Tibial artery (tissue), 4 donors: ENCODE measurements at regions not wholly inside any gene's neighbourhood (a gene's known extent, or its start where the extent isn't known, plus 50 kb on each side); places are given as distances from the start of the nearest gene placed in this dataset.

Source experiments
- DNase-seq, 2 donors: peaks; one replicate each; pipeline ENCODE4 v3.0.0-alpha.2; 2019
- H3K27ac ChIP-seq, 2 donors: fragments of 200-600 bp; sonication (generic) in 1 of 2; 1 replicate in 1 of 2; 2 replicates in 1 of 2; pipeline ENCODE4 v1.5.1; 2018 to 2019; ENCODE audit warnings: mild to moderate bottlenecking in 1 of 2
- H3K27me3 ChIP-seq, 2 donors: fragments of 200-600 bp; sonication (generic) in 1 of 2; one replicate each; pipeline versions ENCODE4 v1.5.1 to v1.6.0; 2016 to 2019
- H3K36me3 ChIP-seq, 3 donors: fragments of 200-600 bp; sonication (generic) in 2 of 3; one replicate each; pipeline ENCODE4 v1.5.1; 2016 to 2019; ENCODE audit warnings: mild to moderate bottlenecking in 2 of 3
- H3K4me1 ChIP-seq, 4 donors: fragments of 200-600 bp; sonication (generic) in 2 of 4; 1 replicate in 3 of 4; 2 replicates in 1 of 4; pipeline ENCODE4 v1.5.1; 2016 to 2019
- H3K4me3 ChIP-seq, 2 donors: fragments of 200-600 bp; sonication (generic) in 1 of 2; 1 replicate in 1 of 2; 2 replicates in 1 of 2; pipeline ENCODE4 v1.5.1; 2018 to 2019; ENCODE audit warnings: mild to moderate bottlenecking in 2 of 2
- H3K9me3 ChIP-seq, 3 donors: fragments of 200-600 bp; sonication (generic) in 1 of 3; one replicate each; pipeline ENCODE4 v1.5.1; 2016 to 2019
- CTCF ChIP-seq, 2 experiments: fragments of 200-600 bp in 1 of 2; fragments of 450-650 bp in 1 of 2; IDR thresholded peaks; one replicate each; pipeline ENCODE4 v1.5.1; 2017 to 2019; ENCODE audit warnings: antibody characterized with exemption in 2 of 2, mild to moderate bottlenecking in 1 of 2, moderate library complexity in 1 of 2
- intact Hi-C: fragments of 100-400 bp; cut with DNase I; formaldehyde crosslinking; loops from one replicate; pipeline ENCODE4 v1.15.0; 2023; ENCODE audit warnings: low total_unique reads

- H3K36me3 ChIP-seq, result no peaks in the 10 kb centered on the region
- no peaks in the 10 kb centered on the region for H3K27me3 ChIP-seq
- intact Hi-C loops, result no loop called here
- no peaks in the 10 kb centered on the region for H3K9me3 ChIP-seq
- H3K4me1 ChIP-seq, result no peaks in the 10 kb centered on the region
- H3K27ac ChIP-seq, result no peak overlapping the region
- DNase-seq, result no peak
- no peak for TF ChIP-seq CTCF (IDR thresholded peaks at IDR 0.05)
- no peak overlapping the region for H3K4me3 ChIP-seq
Observed at GRCh38 chr1:189607477-189608096, 870.1 kb downstream of the BRINP3 start.

- DNase-seq, result no peak
- Histone ChIP-seq H3K27me3 (no peaks in the 10 kb centered on the region), H3K9me3 (no peaks in the 10 kb centered on the region), H3K36me3 (no peaks in the 10 kb centered on the region), H3K27ac (no peak overlapping the region), H3K4me3 (no peak overlapping the region), H3K4me1 (no peaks in the 10 kb centered on the region)
- intact Hi-C loops, result no loop called here
- TF ChIP-seq CTCF (IDR thresholded peaks at IDR 0.05), result no peak
Observed at GRCh38 chr1:189609167-189609566, 868.5 kb downstream of the BRINP3 start.

GRCh38 chr1:189616893-189617292 lies 860.8 kb downstream of the BRINP3 start:
- Histone ChIP-seq H3K27me3 (no peaks in the 10 kb centered on the region), H3K27ac (no peak overlapping the region), H3K9me3 (no peaks in the 10 kb centered on the region), H3K36me3 (no peaks in the 10 kb centered on the region), H3K4me1 (no peaks in the 10 kb centered on the region), H3K4me3 (no peak overlapping the region)
- intact Hi-C loops, result no loop called here
- DNase-seq, result no peak
- no peak for TF ChIP-seq CTCF (IDR thresholded peaks at IDR 0.05)

GRCh38 chr1:189619682-189620332 lies 857.9 kb downstream of the BRINP3 start:
- DNase-seq, result no peak
- no peak for TF ChIP-seq CTCF (IDR thresholded peaks at IDR 0.05)
- Histone ChIP-seq H3K36me3 (no peaks in the 10 kb centered on the region), H3K27me3 (no peaks in the 10 kb centered on the region), H3K4me1 (no peaks in the 10 kb centered on the region), H3K9me3 (no peaks in the 10 kb centered on the region), H3K4me3 (no peak overlapping the region), H3K27ac (no peak overlapping the region)
- intact Hi-C loops, result loop anchor here (5.0 kb wide), 1 partner anchor 187 kb away; no protein-coding TSS in a partner anchor

GRCh38 chr1:189620471-189620870 lies 857.2 kb downstream of the BRINP3 start:
- Histone ChIP-seq H3K27ac (no peak overlapping the region), H3K4me3 (no peak overlapping the region), H3K4me1 (no peaks in the 10 kb centered on the region), H3K27me3 (no peaks in the 10 kb centered on the region), H3K9me3 (no peaks in the 10 kb centered on the region), H3K36me3 (no peaks in the 10 kb centered on the region)
- DNase-seq, result no peak
- TF ChIP-seq CTCF (IDR thresholded peaks at IDR 0.05), result no peak
- intact Hi-C loops, result loop anchor here (5.0 kb wide), 1 partner anchor 187 kb away; no protein-coding TSS in a partner anchor
